ENCODE measurements at regions not wholly inside any gene's neighbourhood (a gene's known extent, or its start where the extent isn't known, plus 50 kb on each side); places are given as distances from the start of the nearest gene placed in this dataset.

- peak in 1 of 2 donors; percentile 24 for DNase-seq (ENCODE audit: low read depth in 2 of 2)
Observed at GRCh38 chr6:166106076-166106686, 61.5 kb downstream of the TBXT start.

GRCh38 chr6:166105341-166106075 is 62.1 kb downstream of the TBXT start:
- DNase-seq (ENCODE audit: low read depth in 2 of 2) = no peak

GRCh38 chr6:166104872-166105271 is 62.8 kb downstream of the TBXT start:
- DNase-seq (ENCODE audit: low read depth in 2 of 2) = no peak

- no peak for DNase-seq (ENCODE audit: low read depth in 2 of 2)
Observed at GRCh38 chr6:166104107-166104506, 63.5 kb downstream of the TBXT start.

- no peak for DNase-seq (ENCODE audit: low read depth in 2 of 2)
Observed at GRCh38 chr6:166101819-166102419, 65.7 kb downstream of the TBXT start.

GRCh38 chr6:166097914-166098522 is 69.6 kb downstream of the TBXT start:
- DNase-seq (ENCODE audit: low read depth in 2 of 2) = peak in 1 of 2 donors; percentile 13

- DNase-seq (ENCODE audit: low read depth in 2 of 2) = no peak
Observed at GRCh38 chr6:166087852-166088251, 79.8 kb downstream of the TBXT start.

GRCh38 chr6:166087246-166087645 is 80.4 kb downstream of the TBXT start:
- no peak for DNase-seq (ENCODE audit: low read depth in 2 of 2)

- no peak for DNase-seq (ENCODE audit: low read depth in 2 of 2)
Observed at GRCh38 chr6:166085500-166085899, 82.2 kb downstream of the TBXT start.

GRCh38 chr6:166084951-166085350 is 82.7 kb downstream of the TBXT start:
- DNase-seq (ENCODE audit: low read depth in 2 of 2) = no peak

GRCh38 chr6:166079841-166080240 is 87.8 kb downstream of the TBXT start:
- no peak for DNase-seq (ENCODE audit: low read depth in 2 of 2)

GRCh38 chr6:166078294-166078693 is 89.4 kb downstream of the TBXT start:
- DNase-seq (ENCODE audit: low read depth in 2 of 2) = no peak

GRCh38 chr6:166076625-166077024 is 91.0 kb downstream of the TBXT start:
- no peak for DNase-seq (ENCODE audit: low read depth in 2 of 2)

GRCh38 chr6:166075925-166076324 is 91.7 kb downstream of the TBXT start:
- no peak for DNase-seq (ENCODE audit: low read depth in 2 of 2)

GRCh38 chr6:166075186-166075585 is 92.5 kb downstream of the TBXT start:
- DNase-seq (ENCODE audit: low read depth in 2 of 2) = no peak

GRCh38 chr6:166073082-166073481 is 94.6 kb downstream of the TBXT start:
- DNase-seq (ENCODE audit: low read depth in 2 of 2) = no peak

GRCh38 chr6:166068768-166069167 is 98.9 kb downstream of the TBXT start:
- no peak for DNase-seq (ENCODE audit: low read depth in 2 of 2)

- no peak for DNase-seq (ENCODE audit: low read depth in 2 of 2)
Observed at GRCh38 chr6:166058064-166058739, 109.4 kb downstream of the TBXT start.

GRCh38 chr6:166057431-166057830 is 110.2 kb downstream of the TBXT start:
- no peak for DNase-seq (ENCODE audit: low read depth in 2 of 2)

- no peak for DNase-seq (ENCODE audit: low read depth in 2 of 2)
Observed at GRCh38 chr6:166056637-166057036, 111.0 kb downstream of the TBXT start.

GRCh38 chr6:166055801-166056200 is 111.8 kb downstream of the TBXT start:
- no peak for DNase-seq (ENCODE audit: low read depth in 2 of 2)

- no peak for DNase-seq (ENCODE audit: low read depth in 2 of 2)
Observed at GRCh38 chr6:166052837-166053236, 114.8 kb downstream of the TBXT start.

All from activated CD8-positive, alpha-beta memory T cell treated with anti-CD3 and anti-CD28 coated beads for 4 hours (primary cell).